Smooth muscle cell (in vitro differentiated cells): ENCODE measurements at regions not wholly inside any gene's neighbourhood (a gene's known extent, or its start where the extent isn't known, plus 50 kb on each side); places are given as distances from the start of the nearest gene placed in this dataset.
"Not testable (repeated sequence)": the region's sequence is repeated elsewhere in the genome, so short reads cannot be mapped to it uniquely, and the experiment has no call there.

ENCODE experiments used
- DNase-seq: peaks from one replicate; lab custom pipeline; 2025; ENCODE audit not compliant: unreplicated experiment; lab: John Stamatoyannopoulos, UW
- H2AFZ ChIP-seq: fragments of 200-600 bp; sonication (generic); 2 replicates; pipeline ENCODE4 v1.6.0; 2016; ENCODE audit warnings: antibody characterized with exemption, low read depth, mild to moderate bottlenecking
- H3F3A ChIP-seq: fragments of 200-600 bp; sonication (generic); 2 replicates; pipeline ENCODE4 v1.6.0; 2017; ENCODE audit warnings: antibody characterized with exemption, low read depth
- H3K27ac ChIP-seq: fragments of 200-600 bp; sonication (generic); 2 replicates; pipeline ENCODE4 v1.5.1; 2016; ENCODE audit warnings: low read depth, mild to moderate bottlenecking
- H3K27me3 ChIP-seq: fragments of 200-600 bp; sonication (generic); 2 replicates; pipeline ENCODE4 v1.6.1; 2016; ENCODE audit warnings: low read depth, mild to moderate bottlenecking
- H3K36me3 ChIP-seq: fragments of 200-600 bp; sonication (generic); 2 replicates; pipeline ENCODE4 v1.5.1; 2016; ENCODE audit warnings: low read depth
- H3K4me1 ChIP-seq: fragments of 200-600 bp; sonication (generic); 2 replicates; pipeline ENCODE4 v1.5.1; 2016; ENCODE audit warnings: low read depth
- H3K4me2 ChIP-seq: fragments of 200-600 bp; sonication (generic); 2 replicates; pipeline ENCODE4 v1.6.0; 2016; ENCODE audit warnings: mild to moderate bottlenecking
- H3K4me3 ChIP-seq: fragments of 200-600 bp; sonication (generic); 2 replicates; pipeline ENCODE4 v1.5.1; 2016; ENCODE audit warnings: mild to moderate bottlenecking
- H3K79me2 ChIP-seq: fragments of 200-600 bp; sonication (generic); 2 replicates; pipeline ENCODE4 v1.6.0; 2016; ENCODE audit warnings: low read depth, mild to moderate bottlenecking
- H3K9ac ChIP-seq: fragments of 200-600 bp; sonication (generic); 2 replicates; pipeline ENCODE4 v1.6.0; 2016; ENCODE audit warnings: low read depth
- H3K9me3 ChIP-seq: fragments of 200-600 bp; sonication (generic); replicated peaks from 2 replicates; pipeline ENCODE4 v1.5.1; 2016; ENCODE audit warnings: low read depth
- H4K20me1 ChIP-seq: fragments of 200-600 bp; sonication (generic); 2 replicates; pipeline ENCODE4 v1.6.0; 2016; ENCODE audit warnings: low read depth
- CTCF ChIP-seq: fragments of 200-600 bp; sonication (generic); IDR thresholded peaks from 2 replicates; pipeline ENCODE4 v1.5.1; 2017; ENCODE audit warnings: borderline replicate concordance, mild to moderate bottlenecking, antibody characterized with exemption; ENCODE audit not compliant: insufficient read depth, poor library complexity, severe bottlenecking
- WGBS: methylation state at CpG from one replicate; pipeline ENCODE4 v1.1.7; 2016; ENCODE audit warnings: low lambda C conversion rate; 5-methylcytosine and 5-hydroxymethylcytosine counted together

GRCh38 chr1:70581661-70582060 is 170.6 kb downstream of the CTH start:
- H3K27me3 ChIP-seq, result no peaks in the 10 kb centered on the region
- TF ChIP-seq CTCF, result no peak
- H2AFZ ChIP-seq, result no peak overlapping the region

GRCh38 chr1:70583522-70583921 is 172.5 kb downstream of the CTH start:
- no peaks in the 10 kb centered on the region for H3K27me3 ChIP-seq
- DNase-seq, result no peak
- no peaks in the 10 kb centered on the region for H3F3A ChIP-seq
- H2AFZ ChIP-seq, result no peak overlapping the region
- TF ChIP-seq CTCF, result no peak
- H3K27ac ChIP-seq, result no peak overlapping the region
- WGBS, result 89% methylated on average over 1 of the region's 1 CpG
- no peaks in the 10 kb centered on the region for H3K9me3 ChIP-seq
- no peaks in the 10 kb centered on the region for H3K36me3 ChIP-seq
- H3K4me1 ChIP-seq, result no peaks in the 10 kb centered on the region
- no peak overlapping the region for H3K4me2 ChIP-seq
- H4K20me1 ChIP-seq, result no peaks in the 10 kb centered on the region
- no peak overlapping the region for H3K9ac ChIP-seq
- no peaks in the 10 kb centered on the region for H3K79me2 ChIP-seq
- no peak overlapping the region for H3K4me3 ChIP-seq

More at GRCh38 chr1:70581661-70582060, 170.6 kb downstream of the CTH start:
- no peak overlapping the region for H3K4me2 ChIP-seq
- H3K9me3 ChIP-seq, result no peaks in the 10 kb centered on the region
- H4K20me1 ChIP-seq, result no peaks in the 10 kb centered on the region
- no peaks in the 10 kb centered on the region for H3K79me2 ChIP-seq
- H3K4me1 ChIP-seq, result no peaks in the 10 kb centered on the region
- no peaks in the 10 kb centered on the region for H3K36me3 ChIP-seq
- no peak overlapping the region for H3K4me3 ChIP-seq
- no peak overlapping the region for H3K9ac ChIP-seq
- H3K27ac ChIP-seq, result no peak overlapping the region
- no peaks in the 10 kb centered on the region for H3F3A ChIP-seq
- DNase-seq, result no peak

GRCh38 chr1:70586046-70586445 is 175.0 kb downstream of the CTH start:
- no peak for TF ChIP-seq CTCF
- no peaks in the 10 kb centered on the region for H3F3A ChIP-seq
- WGBS, result 76% methylated on average over 1 of the region's 1 CpG
- no peaks in the 10 kb centered on the region for H3K27me3 ChIP-seq
- H3K9me3 ChIP-seq, result no peaks in the 10 kb centered on the region
- no peak overlapping the region for H3K9ac ChIP-seq
- H3K36me3 ChIP-seq, result no peaks in the 10 kb centered on the region
- no peaks in the 10 kb centered on the region for H3K79me2 ChIP-seq
- H3K4me3 ChIP-seq, result no peak overlapping the region
- H3K27ac ChIP-seq, result no peak overlapping the region
- no peaks in the 10 kb centered on the region for H3K4me1 ChIP-seq
- no peak overlapping the region for H2AFZ ChIP-seq
- no peak overlapping the region for H3K4me2 ChIP-seq
- DNase-seq, result no peak
- no peaks in the 10 kb centered on the region for H4K20me1 ChIP-seq

GRCh38 chr1:70587872-70588366 is 176.9 kb downstream of the CTH start:
- Histone ChIP-seq H3K79me2 (no peaks in the 10 kb centered on the region), H3K9me3 (no peaks in the 10 kb centered on the region), H4K20me1 (no peaks in the 10 kb centered on the region), H3K9ac (no peak overlapping the region), H2AFZ (no peak overlapping the region), H3K4me3 (no peak overlapping the region), H3K4me2 (no peak overlapping the region), H3K27ac (no peak overlapping the region), H3K36me3 (no peaks in the 10 kb centered on the region), H3F3A (no peaks in the 10 kb centered on the region), H3K27me3 (no peaks in the 10 kb centered on the region), H3K4me1 (no peaks in the 10 kb centered on the region)
- 74% methylated on average over 3 of the region's 3 CpGs for WGBS
- no peak for TF ChIP-seq CTCF
- no peak for DNase-seq

GRCh38 chr1:70593551-70593950 is 182.5 kb downstream of the CTH start:
- WGBS, result 48% methylated on average over 3 of the region's 3 CpGs
- H3K4me2 ChIP-seq, H3K4me3 ChIP-seq, H4K20me1 ChIP-seq, DNase-seq, H3K36me3 ChIP-seq, H2AFZ ChIP-seq, H3K27me3 ChIP-seq, H3F3A ChIP-seq, H3K9ac ChIP-seq, H3K27ac ChIP-seq, H3K9me3 ChIP-seq, H3K79me2 ChIP-seq, H3K4me1 ChIP-seq: not testable (repeated sequence)
